ENCODE measurements at regions not wholly inside any gene's neighbourhood (a gene's known extent, or its start where the extent isn't known, plus 50 kb on each side); places are given as distances from the start of the nearest gene placed in this dataset.
A peak's percentile ranks its signal among the peaks of the same experiment; 100 is the strongest.

GRCh38 chr14:43539210-43539609 lies 967.9 kb downstream of the FSCB start:
- Histone ChIP-seq H3K4me2 (ENCODE audit: low read depth, low read length) (peak overlapping the region; percentile 76), H2AFZ (ENCODE audit: low read length) (no peak overlapping the region), H3K36me3 (replicated peaks in 1 of 2; ENCODE audit: control insufficient read depth in 1 of 2, insufficient read depth in 2 of 2, low read length in 2 of 2) (no peaks in the 10 kb centered on the region), H3K27ac (ENCODE audit: extremely low read length, insufficient read depth, low read length) (no peak overlapping the region), H3K9me3 (ENCODE audit: low read length) (no peaks in the 10 kb centered on the region), H3K9ac (ENCODE audit: insufficient read depth, low read depth, low read length) (no peak overlapping the region), H4K20me1 (ENCODE audit: insufficient read depth, low read length) (no peaks in the 10 kb centered on the region), H3K27me3 (ENCODE audit: control insufficient read depth in 1 of 2, insufficient read depth in 2 of 2, low read length in 2 of 2) (no peaks in the 10 kb centered on the region), H3K4me3 (replicated peaks in 1 of 3; ENCODE audit: insufficient read depth in 1 of 3, low read depth in 2 of 3, low read length in 3 of 3) (peak overlapping the region; percentile 32 to 55 (median 50); a peak in 4 of 6 replicates), H3K79me2 (ENCODE audit: insufficient read depth, low read length) (no peaks in the 10 kb centered on the region), H3K4me1 (ENCODE audit: insufficient read depth, low read length) (0 out of 2 replicates have a peak, but pooled peaks cover 6% of the 10 kb centered on the region)
- in situ Hi-C loops (cut with HindIII; ENCODE audit: extremely low pct_ligation_motif_present, low pct_unique_long_range_greater_than_20kb) (no loop called here), intact Hi-C loops (cut with micrococcal nuclease; ENCODE audit: unreplicated experiment) (loop anchor here (1.0 to 5.0 kb wide), 2 partner anchors 36 to 1317 kb away; no protein-coding TSS in a partner anchor)
- POLR2A ChIA-PET, result interaction anchor here (0.7 kb wide), 1 partner anchor 240 kb away, joined by 3 read pairs; no protein-coding TSS in a partner anchor
- 0% methylated on average over 6 of the region's 6 CpGs for WGBS (ENCODE audit: low lambda C conversion rate)
- no TSS peak for BruUV-seq (replicated peaks)
- DNase-seq (ENCODE audit: low spot score) (peak; percentile 50), FAIRE-seq (no peak), ATAC-seq (peak; percentile 89)
- CTCF ChIA-PET (ENCODE audit: low intra/inter-chr PET ratio, low total read pairs), result interaction anchor here (2.3 kb wide), 1 partner anchor 256 kb away, joined by 9 read pairs; no protein-coding TSS in a partner anchor
- no peak for TF ChIP-seq MTF1 (CRISPR knock-in tag; IDR thresholded peaks at IDR 0.05)
- no peak for TF ChIP-seq KLF13 (CRISPR knock-in tag; IDR thresholded peaks at IDR 0.05)
- TF ChIP-seq KMT2A (CRISPR knock-in tag; IDR thresholded peaks at IDR 0.05), result no peak
- TF ChIP-seq SOX6 (IDR thresholded peaks at IDR 0.05), result no peak
- no peak for TF ChIP-seq SOX6 (CRISPR knock-in tag; IDR thresholded peaks at IDR 0.05)
- TF ChIP-seq STAG1 (CRISPR knock-in tag; IDR thresholded peaks at IDR 0.05), result peak; percentile 65
- TF ChIP-seq, protein P1, sequence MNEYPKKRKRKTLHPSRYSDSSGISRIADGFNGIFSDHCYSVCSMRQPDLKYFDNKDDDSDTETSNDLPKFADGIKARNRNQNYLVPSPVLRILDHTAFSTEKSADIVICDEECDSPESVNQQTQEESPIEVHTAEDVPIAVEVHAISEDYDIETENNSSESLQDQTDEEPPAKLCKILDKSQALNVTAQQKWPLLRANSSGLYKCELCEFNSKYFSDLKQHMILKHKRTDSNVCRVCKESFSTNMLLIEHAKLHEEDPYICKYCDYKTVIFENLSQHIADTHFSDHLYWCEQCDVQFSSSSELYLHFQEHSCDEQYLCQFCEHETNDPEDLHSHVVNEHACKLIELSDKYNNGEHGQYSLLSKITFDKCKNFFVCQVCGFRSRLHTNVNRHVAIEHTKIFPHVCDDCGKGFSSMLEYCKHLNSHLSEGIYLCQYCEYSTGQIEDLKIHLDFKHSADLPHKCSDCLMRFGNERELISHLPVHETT (CRISPR knock-in tag; conservative IDR thresholded peaks at IDR 0.05), result no peak
- TF ChIP-seq ARID5B (CRISPR knock-in tag; IDR thresholded peaks at IDR 0.05), result 0 out of 2 replicates have a peak, but pooled peaks have one; percentile 20
- TF ChIP-seq CTCF (CRISPR knock-in tag; IDR thresholded peaks at IDR 0.05), result peak; percentile 64
- no peak for TF ChIP-seq ZBTB21 (CRISPR knock-in tag; IDR thresholded peaks at IDR 0.05)
- no peak for TF ChIP-seq RXRA (CRISPR knock-in tag; IDR thresholded peaks at IDR 0.05)
- 0 out of 2 replicates have a peak, but pooled peaks have one; percentile 30 for TF ChIP-seq GATAD2A (CRISPR knock-in tag; IDR thresholded peaks at IDR 0.05)
- no peak for TF ChIP-seq HIVEP1 (CRISPR knock-in tag; IDR thresholded peaks at IDR 0.05)
- TF ChIP-seq ZNF503 (CRISPR knock-in tag; IDR thresholded peaks at IDR 0.05), result peak; percentile 43; the same call in 1 of the 2 replicates
- peak; percentile 27; the same call in 1 of the 2 replicates for TF ChIP-seq SMC3 (IDR thresholded peaks at IDR 0.05; ENCODE audit: low read length)
- no peak for TF ChIP-seq EEA1 (CRISPR knock-in tag; IDR thresholded peaks at IDR 0.05; ENCODE audit: borderline replicate concordance)
- peak; percentile 99 for TF ChIP-seq TEAD3 (CRISPR knock-in tag; optimal IDR thresholded peaks at IDR 0.05; ENCODE audit: borderline replicate concordance)
